GM12891 (cell line): ENCODE measurements at regions not wholly inside any gene's neighbourhood (a gene's known extent, or its start where the extent isn't known, plus 50 kb on each side); places are given as distances from the start of the nearest gene placed in this dataset.

Experiments
- DNase-seq: peaks from one replicate; pipeline ENCODE4 v3.0.0; 2011; ENCODE audit warnings: low spot score; ENCODE audit not compliant: insufficient read length
- FAIRE-seq: peaks from 2 replicates; lab custom pipeline; 2011; peaks lifted over from hg19 to GRCh38; lab: Jason Lieb, UNC
- PAX5 ChIP-seq: IDR thresholded peaks from 2 replicates; pipeline ENCODE4 v1.6.1; 2011; ENCODE audit warnings: low read length, moderate library complexity, mild to moderate bottlenecking; ENCODE audit not compliant: insufficient read depth, severe bottlenecking
- POLR2A ChIP-seq: IDR thresholded peaks from 2 replicates; pipeline ENCODE4 v1.6.1; 2011; ENCODE audit warnings: low read depth, low read length, control low read depth
- POLR2AphosphoS5 ChIP-seq: IDR thresholded peaks from 2 replicates; pipeline ENCODE4 v1.6.1; 2011; ENCODE audit warnings: low read depth, low read length, control low read depth
- POU2F2 ChIP-seq: IDR thresholded peaks from 2 replicates; pipeline ENCODE4 v1.6.1; 2011; ENCODE audit warnings: low read depth, mild to moderate bottlenecking, control low read depth, low read length, moderate library complexity
- SPI1 ChIP-seq: IDR thresholded peaks from 2 replicates; pipeline ENCODE4 v1.6.1; 2011; ENCODE audit warnings: low read depth, low read length, control low read depth
- TAF1 ChIP-seq: IDR thresholded peaks from 2 replicates; pipeline ENCODE4 v1.6.1; 2011; ENCODE audit warnings: low read depth, low read length, control low read depth

- no peak for TF ChIP-seq POU2F2
- TF ChIP-seq PAX5: no peak
- no peak for TF ChIP-seq SPI1
- TF ChIP-seq POLR2A: no peak
- TF ChIP-seq POLR2AphosphoS5: no peak
- no peak for TF ChIP-seq TAF1
- FAIRE-seq: no peak
- DNase-seq: no peak
Observed at GRCh38 chr4:120498678-120499077, 423.8 kb downstream of the PRDM5 start.

- DNase-seq: no peak
- no peak for FAIRE-seq
- TF ChIP-seq POU2F2: no peak
- no peak for TF ChIP-seq POLR2AphosphoS5
- TF ChIP-seq POLR2A: no peak
- no peak for TF ChIP-seq SPI1
- no peak for TF ChIP-seq PAX5
- no peak for TF ChIP-seq TAF1
Observed at GRCh38 chr4:120491481-120491880, 424.8 kb upstream of the MAD2L1 start.

DNA sequence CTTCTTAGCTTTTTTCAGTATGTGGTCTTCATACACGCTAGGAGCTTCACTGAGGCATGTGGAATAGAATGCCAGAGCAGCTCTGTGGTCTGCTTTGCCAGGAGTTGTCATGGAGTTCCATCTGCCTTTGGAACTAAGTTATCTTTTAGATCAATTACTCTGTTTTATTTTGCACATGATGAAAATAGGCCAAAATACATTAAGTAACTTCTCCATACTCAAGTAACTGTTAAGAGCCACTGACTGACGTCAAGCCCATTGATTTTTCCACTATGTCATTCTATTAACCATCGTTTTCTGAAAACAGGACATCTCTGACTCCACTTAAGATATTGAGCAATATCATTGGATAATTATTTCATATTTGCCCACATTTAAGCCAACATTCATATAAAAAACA is 415.1 kb upstream of the MAD2L1 start:
- FAIRE-seq (no peak), DNase-seq (no peak)
- TF ChIP-seq POLR2AphosphoS5: no peak
- TF ChIP-seq SPI1: no peak
- no peak for TF ChIP-seq TAF1
- no peak for TF ChIP-seq POU2F2
- no peak for TF ChIP-seq POLR2A
- no peak for TF ChIP-seq PAX5

DNA sequence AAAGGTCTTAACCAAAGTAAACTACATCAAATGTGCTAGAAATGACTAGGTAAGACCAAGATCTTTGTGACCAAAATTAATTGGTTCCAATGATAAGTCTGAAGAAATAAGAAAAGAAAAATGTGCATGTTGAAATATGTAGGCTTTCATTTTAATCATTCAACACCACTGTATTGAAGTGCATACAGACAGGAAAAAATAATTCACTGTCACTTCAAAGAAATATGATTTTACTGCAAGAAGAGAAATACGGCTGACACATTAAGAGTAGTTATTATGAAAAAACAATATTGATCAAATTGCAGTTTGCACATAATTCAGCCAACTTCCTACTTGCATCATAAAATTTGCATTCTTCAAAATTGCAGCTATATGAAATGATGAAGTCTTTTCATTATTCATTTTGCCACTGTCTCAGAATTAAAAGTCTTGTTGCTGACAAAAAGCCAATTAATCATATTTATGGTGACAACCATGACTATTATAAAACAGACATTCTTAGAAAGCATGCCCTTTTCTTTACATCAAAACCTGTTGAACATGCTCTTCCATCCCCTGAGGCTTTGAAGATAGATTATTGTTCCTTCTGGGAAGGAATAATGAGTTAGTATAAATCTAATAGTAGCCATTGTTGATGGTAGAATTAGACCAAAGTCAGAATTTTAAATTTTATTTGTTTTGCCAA is 405.9 kb upstream of the MAD2L1 start:
- DNase-seq: no peak
- TF ChIP-seq POU2F2: no peak
- no peak for TF ChIP-seq POLR2A
- no peak for TF ChIP-seq TAF1
- no peak for TF ChIP-seq PAX5
- no peak for TF ChIP-seq SPI1
- TF ChIP-seq POLR2AphosphoS5: no peak
- no peak for FAIRE-seq

- no peak for DNase-seq
- no peak for TF ChIP-seq POLR2AphosphoS5
- TF ChIP-seq POU2F2: no peak
- TF ChIP-seq POLR2A: no peak
- TF ChIP-seq PAX5: no peak
- no peak for TF ChIP-seq TAF1
- FAIRE-seq: no peak
Observed at GRCh38 chr4:120466429-120466828, 399.8 kb upstream of the MAD2L1 start.

GRCh38 chr4:120454788-120455187 is 388.1 kb upstream of the MAD2L1 start:
- no peak for DNase-seq
- FAIRE-seq: no peak
- TF ChIP-seq PAX5: no peak
- TF ChIP-seq POLR2AphosphoS5: no peak
- TF ChIP-seq POLR2A: no peak
- TF ChIP-seq TAF1: no peak

DNA sequence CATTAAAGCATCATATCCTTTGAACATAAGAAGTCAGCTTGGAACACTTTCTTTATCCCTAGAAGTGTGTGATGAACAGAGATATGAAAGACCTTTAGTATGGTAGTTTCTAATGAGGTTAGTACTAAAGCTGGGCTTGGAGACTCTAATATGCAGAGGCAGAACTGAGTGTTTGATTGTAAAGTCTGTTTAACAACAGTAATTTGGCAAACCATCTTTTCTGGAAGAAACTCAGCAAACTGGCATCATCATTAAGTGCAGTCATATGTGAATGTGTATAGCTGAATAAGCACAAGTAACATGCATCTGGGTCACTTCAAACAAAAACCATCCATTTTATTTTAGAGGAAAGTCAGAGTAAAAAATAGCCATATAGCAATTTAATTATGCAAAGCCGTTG is 385.9 kb upstream of the MAD2L1 start:
- TF ChIP-seq POU2F2 (no peak), SPI1 (no peak), TAF1 (no peak), PAX5 (no peak), POLR2AphosphoS5 (no peak), POLR2A (no peak)
- FAIRE-seq: no peak
- no peak for DNase-seq

DNA sequence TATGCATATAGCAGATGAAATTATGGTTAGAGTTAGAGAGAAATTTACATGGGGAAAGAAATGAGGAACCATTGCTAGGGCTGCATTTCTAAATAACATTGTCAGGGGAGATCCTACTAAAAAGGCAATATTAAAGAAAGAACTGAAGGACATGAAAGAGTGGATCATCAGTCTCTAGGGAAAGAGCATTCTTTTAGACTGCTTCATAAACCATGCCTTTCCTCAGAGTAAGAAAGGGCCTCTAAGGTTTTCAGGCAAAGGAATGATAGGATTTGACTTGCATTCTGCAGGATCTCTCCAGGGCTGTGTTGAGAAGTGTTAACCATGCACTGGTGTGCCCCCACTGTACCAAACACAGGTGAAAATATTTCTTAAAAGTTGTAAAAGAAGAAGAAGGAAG is 385.4 kb upstream of the MAD2L1 start:
- TF ChIP-seq POLR2A (no peak), POU2F2 (no peak), TAF1 (no peak), SPI1 (no peak), PAX5 (no peak), POLR2AphosphoS5 (no peak)
- no peak for DNase-seq
- FAIRE-seq: no peak

DNA sequence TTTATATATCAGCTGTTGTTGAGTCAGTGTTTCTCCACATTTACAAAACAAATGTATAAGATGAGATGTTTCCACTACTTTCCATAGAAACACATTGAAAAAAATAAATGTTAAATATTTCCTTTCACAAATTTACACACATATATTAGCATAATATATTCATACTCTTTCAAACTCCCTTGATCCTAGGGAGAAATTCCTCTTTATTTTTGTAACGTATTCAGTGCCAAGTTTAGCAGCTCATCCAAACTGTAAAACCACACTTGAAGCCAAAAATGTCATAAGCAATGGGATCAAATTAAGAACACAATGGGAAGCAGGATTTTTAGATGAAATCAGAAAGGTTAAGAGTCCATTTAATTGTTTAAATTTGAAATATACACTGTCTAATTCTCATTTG is 381.1 kb upstream of the MAD2L1 start:
- FAIRE-seq: no peak
- TF ChIP-seq TAF1: no peak
- TF ChIP-seq POLR2AphosphoS5: no peak
- no peak for TF ChIP-seq PAX5
- TF ChIP-seq SPI1: no peak
- no peak for DNase-seq

DNA sequence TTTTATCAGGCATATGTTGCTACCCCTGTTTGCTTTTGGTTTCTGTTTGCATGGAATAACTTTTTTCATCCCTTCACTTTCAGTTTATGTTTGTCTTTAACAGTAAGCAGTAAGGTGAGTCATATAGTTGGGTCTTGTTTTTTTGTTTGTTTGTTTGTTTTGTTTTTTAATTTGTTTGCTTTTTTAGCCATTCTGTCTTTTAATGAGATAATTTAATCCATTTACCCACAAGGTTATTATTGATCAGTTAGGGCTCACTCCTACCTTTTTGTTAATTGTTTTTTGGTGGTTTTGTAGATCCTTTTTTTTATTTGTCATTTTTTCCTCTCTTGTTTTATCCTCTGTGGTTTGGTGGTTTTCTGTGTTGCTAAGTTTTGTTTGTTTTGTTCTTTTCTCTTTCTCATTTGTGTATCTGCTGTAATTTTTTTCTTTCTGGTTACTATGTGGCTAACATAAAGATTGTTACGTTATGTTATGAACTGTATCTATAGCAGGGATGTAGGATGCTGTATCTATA is 379.5 kb upstream of the MAD2L1 start:
- TF ChIP-seq TAF1 (no peak), POLR2A (no peak), PAX5 (no peak), POU2F2 (no peak), SPI1 (no peak), POLR2AphosphoS5 (no peak)
- FAIRE-seq (no peak), DNase-seq (no peak)
